ENCODE measurements at regions not wholly inside any gene's neighbourhood (a gene's known extent, or its start where the extent isn't known, plus 50 kb on each side); places are given as distances from the start of the nearest gene placed in this dataset.

GRCh38 chr20:11976966-11977365 is 59.3 kb downstream of the BTBD3 start:
- Histone ChIP-seq H3K36me3 (no peaks in the 10 kb centered on the region), H3K4me1 (no peaks in the 10 kb centered on the region), H3K27me3 (no peaks in the 10 kb centered on the region), H3K9me3 (no peaks in the 10 kb centered on the region), H3K4me3 (no peak overlapping the region), H3K27ac (no peak overlapping the region)
- no peak for TF ChIP-seq CTCF (IDR thresholded peaks at IDR 0.05)
- DNase-seq (ENCODE audit: low spot score in 2 of 2), result no peak
- intact Hi-C loops (cut with DNase I), result no loop called here

- H3K36me3 ChIP-seq, result no peaks in the 10 kb centered on the region
- no peak overlapping the region for H3K4me3 ChIP-seq
- intact Hi-C loops (cut with DNase I), result no loop called here
- no peaks in the 10 kb centered on the region for H3K4me1 ChIP-seq
- no peaks in the 10 kb centered on the region for H3K27me3 ChIP-seq
- TF ChIP-seq CTCF (IDR thresholded peaks at IDR 0.05), result no peak
- no peaks in the 10 kb centered on the region for H3K9me3 ChIP-seq
- no peak overlapping the region for H3K27ac ChIP-seq
- DNase-seq (ENCODE audit: low spot score in 2 of 2), result no peak
These were observed 60.8 kb downstream of the BTBD3 start for GRCh38 chr20:11978496-11978895.

- Histone ChIP-seq H3K4me1 (no peaks in the 10 kb centered on the region), H3K4me3 (no peak overlapping the region), H3K9me3 (no peaks in the 10 kb centered on the region), H3K27ac (no peak overlapping the region), H3K36me3 (no peaks in the 10 kb centered on the region), H3K27me3 (no peaks in the 10 kb centered on the region)
- no peak for DNase-seq (ENCODE audit: low spot score in 2 of 2)
- no peak for TF ChIP-seq CTCF (IDR thresholded peaks at IDR 0.05)
- intact Hi-C loops (cut with DNase I), result no loop called here
These were observed 61.8 kb downstream of the BTBD3 start for GRCh38 chr20:11979306-11979990.

GRCh38 chr20:11980263-11980662 is 62.6 kb downstream of the BTBD3 start:
- Histone ChIP-seq H3K27me3 (no peaks in the 10 kb centered on the region), H3K9me3 (no peaks in the 10 kb centered on the region), H3K27ac (no peak overlapping the region), H3K4me3 (no peak overlapping the region), H3K36me3 (no peaks in the 10 kb centered on the region), H3K4me1 (no peaks in the 10 kb centered on the region)
- no peak for DNase-seq (ENCODE audit: low spot score in 2 of 2)
- no peak for TF ChIP-seq CTCF (IDR thresholded peaks at IDR 0.05)
- intact Hi-C loops (cut with DNase I), result no loop called here

- no peak for DNase-seq (ENCODE audit: low spot score in 2 of 2)
- no peaks in the 10 kb centered on the region for H3K36me3 ChIP-seq
- no peak overlapping the region for H3K27ac ChIP-seq
- no peak overlapping the region for H3K4me3 ChIP-seq
- no peaks in the 10 kb centered on the region for H3K9me3 ChIP-seq
- H3K27me3 ChIP-seq, result no peaks in the 10 kb centered on the region
- intact Hi-C loops (cut with DNase I), result no loop called here
- TF ChIP-seq CTCF (IDR thresholded peaks at IDR 0.05), result no peak
- H3K4me1 ChIP-seq, result no peaks in the 10 kb centered on the region
These were observed 63.8 kb downstream of the BTBD3 start for GRCh38 chr20:11981366-11981947.
